HepG2 (cell line): ENCODE measurements at regions not wholly inside any gene's neighbourhood (a gene's known extent, or its start where the extent isn't known, plus 50 kb on each side); places are given as distances from the start of the nearest gene placed in this dataset.

Experiments
- ATAC-seq: fragments of 200-7000 bp; cut with Tn5 transposase; 3 replicates; pipeline ENCODE4 v1.9.1; 2020; ENCODE audit warnings: mild to moderate bottlenecking, moderate library complexity
- BruUV-seq: library from RNA; stranded (reverse); fragments of 400-500 nt; replicated peaks from 2 replicates; lab custom pipeline; 2021; lab: Mats Ljungman, UMichigan
- CTCF ChIA-PET: fragments of 300-600 bp; formaldehyde crosslinking; extraction: SDS; loops from one replicate; lab custom pipeline; 2021; ENCODE audit warnings: low total read pairs, inconsistent platforms, low intra/inter-chr PET ratio; lab: Yijun Ruan, JAX
- POLR2A ChIA-PET: fragments of 350-600 bp; sonication (Branson Sonifier 250); formaldehyde crosslinking; loops from one replicate; lab custom pipeline; 2020; ENCODE audit warnings: antibody characterized with exemption, inconsistent platforms; lab: Yijun Ruan, JAX
- DNase-seq: peaks from one replicate; pipeline ENCODE4 v3.0.0-alpha.2; 2015; ENCODE audit warnings: low spot score
- FAIRE-seq: peaks from 3 replicates; lab custom pipeline; 2011; peaks lifted over from hg19 to GRCh38; lab: Jason Lieb, UNC
- H2AFZ ChIP-seq: one replicate; pipeline ENCODE4 v1.6.1; 2011; ENCODE audit warnings: low read length, inconsistent platforms
- H3K27ac ChIP-seq: fragments of 300-600 bp; 3 replicates; pipeline ENCODE4 v1.8.0; 2011; ENCODE audit warnings: mixed run types, mild to moderate bottlenecking, mixed read lengths, low read length, inconsistent platforms; ENCODE audit not compliant: insufficient read depth; ENCODE audit errors: extremely low read length
- H3K27me3 ChIP-seq, 2 experiments: fragments of 200-600 bp in 1 of 2; 2 replicates in 1 of 2; 3 replicates in 1 of 2; pipeline versions ENCODE4 v1.6.0 to v1.8.0; 2011; ENCODE audit warnings: low read length in 2 of 2, mild to moderate bottlenecking in 2 of 2, moderate library complexity in 2 of 2, inconsistent platforms in 1 of 2; ENCODE audit not compliant: insufficient read depth in 2 of 2, control insufficient read depth in 1 of 2
- H3K36me3 ChIP-seq, 2 experiments: fragments of 200-600 bp in 1 of 2; replicated peaks in 1 of 2; 2 replicates in 1 of 2; 3 replicates in 1 of 2; pipeline versions ENCODE4 v1.5.1 to v1.8.0; 2011; ENCODE audit warnings: low read length in 2 of 2, inconsistent platforms in 1 of 2; ENCODE audit not compliant: insufficient read depth in 2 of 2, control insufficient read depth in 1 of 2
- H3K4me1 ChIP-seq: 2 replicates; pipeline ENCODE4 v1.5.1; 2012; ENCODE audit warnings: low read length, inconsistent platforms; ENCODE audit not compliant: insufficient read depth
- H3K4me2 ChIP-seq: 2 replicates; pipeline ENCODE4 v1.6.0; 2011; ENCODE audit warnings: low read depth, low read length, inconsistent platforms
- H3K4me3 ChIP-seq, 3 experiments: fragments of 200-600 bp in 1 of 3; sonication (generic), shearing (Covaris generic) in 1 of 3; replicated peaks in 1 of 3; 2 replicates each; pipeline ENCODE4 v1.5.1; 2011 to 2016; ENCODE audit warnings: low read length in 3 of 3, inconsistent platforms in 2 of 3, low read depth in 2 of 3, mild to moderate bottlenecking in 2 of 3, control low read depth in 1 of 3, mixed read lengths in 1 of 3; ENCODE audit not compliant: insufficient read depth in 1 of 3
- H3K79me2 ChIP-seq: one replicate; pipeline ENCODE4 v1.6.1; 2011; ENCODE audit warnings: low read length, inconsistent platforms; ENCODE audit not compliant: insufficient read depth
- H3K9ac ChIP-seq: 2 replicates; pipeline ENCODE4 v1.6.0; 2011; ENCODE audit warnings: mild to moderate bottlenecking, low read depth, low read length, inconsistent platforms; ENCODE audit not compliant: insufficient read depth
- H3K9me3 ChIP-seq: 2 replicates; pipeline ENCODE4 v1.5.1; 2012; ENCODE audit warnings: mild to moderate bottlenecking, low read length
- H4K20me1 ChIP-seq: 2 replicates; pipeline ENCODE4 v1.6.0; 2011; ENCODE audit warnings: inconsistent platforms, mild to moderate bottlenecking, low read length, moderate library complexity; ENCODE audit not compliant: insufficient read depth
- ZNF841 ChIP-seq: sonication (generic); formaldehyde crosslinking; IDR thresholded peaks from 2 replicates; pipeline ENCODE4 v1.8.1; 2023; ENCODE audit warnings: missing genetic modification reagents, borderline replicate concordance
- WGBS: methylation state at CpG from one replicate; pipeline ENCODE4 v1.1.6; 2017; ENCODE audit warnings: low lambda C conversion rate; 5-methylcytosine and 5-hydroxymethylcytosine counted together
- in situ Hi-C: cut with HindIII; loops from 2 replicates; pipeline ENCODE4 v1.10.0; 2017; ENCODE audit warnings: low pct_unique_long_range_greater_than_20kb; ENCODE audit not compliant: extremely low pct_ligation_motif_present
- intact Hi-C: fragments of 100-400 bp; cut with micrococcal nuclease; formaldehyde crosslinking; loops from one replicate; pipeline ENCODE4 v1.10.0; 2022; ENCODE audit not compliant: unreplicated experiment
- TF ChIP-seq, protein P1 (sequence below): sonication (generic); formaldehyde crosslinking; IDR thresholded peaks from 2 replicates; pipeline ENCODE4 v1.4.0; 2020; ENCODE audit warnings: missing genetic modification reagents, mild to moderate bottlenecking, borderline replicate concordance
- TF ChIP-seq, protein P2 (sequence below): sonication (generic); formaldehyde crosslinking; IDR thresholded peaks from 2 replicates; pipeline ENCODE4 v1.4.0; 2020; ENCODE audit warnings: missing genetic modification reagents, borderline replicate concordance
- TF ChIP-seq, protein P3 (sequence below): sonication (generic); formaldehyde crosslinking; IDR thresholded peaks from 2 replicates; pipeline ENCODE4 v1.8.0; 2022; ENCODE audit warnings: missing genetic modification reagents, mild to moderate bottlenecking, inconsistent platforms, borderline replicate concordance
- TF ChIP-seq, protein P4 (sequence below): sonication (generic); formaldehyde crosslinking; IDR thresholded peaks from 2 replicates; pipeline ENCODE4 v1.4.0; 2020; ENCODE audit warnings: missing genetic modification reagents

DNA sequence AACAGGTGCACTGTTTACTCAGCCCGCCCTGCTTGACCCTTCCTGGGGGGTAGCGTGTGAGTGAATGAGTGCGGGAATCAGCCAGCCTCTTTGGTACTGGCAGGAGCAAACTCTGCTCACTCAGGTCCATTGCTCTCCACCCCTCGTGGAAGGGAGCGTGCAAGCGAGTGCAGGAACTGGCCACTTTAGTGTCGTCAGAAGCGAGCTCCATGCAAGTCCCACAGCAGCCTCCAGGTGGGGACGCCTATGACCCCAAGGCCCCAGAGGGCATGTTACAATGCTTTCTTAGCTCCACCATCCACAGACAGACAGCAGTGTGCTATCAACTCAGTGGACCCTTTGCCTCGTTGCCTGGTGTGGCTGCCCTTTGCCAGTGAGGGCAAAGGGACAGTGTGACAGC lies 1025.1 kb upstream of the CDH8 start (continued):
- TF ChIP-seq, protein P1, sequence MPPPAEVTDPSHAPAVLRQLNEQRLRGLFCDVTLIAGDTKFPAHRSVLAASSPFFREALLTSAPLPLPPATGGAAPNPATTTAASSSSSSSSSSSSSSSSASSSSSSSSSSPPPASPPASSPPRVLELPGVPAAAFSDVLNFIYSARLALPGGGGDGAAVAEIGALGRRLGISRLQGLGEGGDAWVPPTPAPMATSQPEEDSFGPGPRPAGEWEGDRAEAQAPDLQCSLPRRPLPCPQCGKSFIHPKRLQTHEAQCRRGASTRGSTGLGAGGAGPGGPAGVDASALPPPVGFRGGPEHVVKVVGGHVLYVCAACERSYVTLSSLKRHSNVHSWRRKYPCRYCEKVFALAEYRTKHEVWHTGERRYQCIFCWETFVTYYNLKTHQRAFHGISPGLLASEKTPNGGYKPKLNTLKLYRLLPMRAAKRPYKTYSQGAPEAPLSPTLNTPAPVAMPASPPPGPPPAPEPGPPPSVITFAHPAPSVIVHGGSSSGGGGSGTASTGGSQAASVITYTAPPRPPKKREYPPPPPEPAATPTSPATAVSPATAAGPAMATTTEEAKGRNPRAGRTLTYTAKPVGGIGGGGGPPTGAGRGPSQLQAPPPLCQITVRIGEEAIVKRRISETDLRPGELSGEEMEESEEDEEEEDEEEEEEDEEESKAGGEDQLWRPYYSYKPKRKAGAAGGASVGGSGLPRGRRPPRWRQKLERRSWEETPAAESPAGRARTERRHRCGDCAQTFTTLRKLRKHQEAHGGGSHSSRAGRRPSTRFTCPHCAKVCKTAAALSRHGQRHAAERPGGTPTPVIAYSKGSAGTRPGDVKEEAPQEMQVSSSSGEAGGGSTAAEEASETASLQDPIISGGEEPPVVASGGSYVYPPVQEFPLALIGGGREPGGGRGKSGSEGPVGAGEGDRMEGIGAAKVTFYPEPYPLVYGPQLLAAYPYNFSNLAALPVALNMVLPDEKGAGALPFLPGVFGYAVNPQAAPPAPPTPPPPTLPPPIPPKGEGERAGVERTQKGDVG (CRISPR knock-in tag): no peak
- TF ChIP-seq, protein P2, sequence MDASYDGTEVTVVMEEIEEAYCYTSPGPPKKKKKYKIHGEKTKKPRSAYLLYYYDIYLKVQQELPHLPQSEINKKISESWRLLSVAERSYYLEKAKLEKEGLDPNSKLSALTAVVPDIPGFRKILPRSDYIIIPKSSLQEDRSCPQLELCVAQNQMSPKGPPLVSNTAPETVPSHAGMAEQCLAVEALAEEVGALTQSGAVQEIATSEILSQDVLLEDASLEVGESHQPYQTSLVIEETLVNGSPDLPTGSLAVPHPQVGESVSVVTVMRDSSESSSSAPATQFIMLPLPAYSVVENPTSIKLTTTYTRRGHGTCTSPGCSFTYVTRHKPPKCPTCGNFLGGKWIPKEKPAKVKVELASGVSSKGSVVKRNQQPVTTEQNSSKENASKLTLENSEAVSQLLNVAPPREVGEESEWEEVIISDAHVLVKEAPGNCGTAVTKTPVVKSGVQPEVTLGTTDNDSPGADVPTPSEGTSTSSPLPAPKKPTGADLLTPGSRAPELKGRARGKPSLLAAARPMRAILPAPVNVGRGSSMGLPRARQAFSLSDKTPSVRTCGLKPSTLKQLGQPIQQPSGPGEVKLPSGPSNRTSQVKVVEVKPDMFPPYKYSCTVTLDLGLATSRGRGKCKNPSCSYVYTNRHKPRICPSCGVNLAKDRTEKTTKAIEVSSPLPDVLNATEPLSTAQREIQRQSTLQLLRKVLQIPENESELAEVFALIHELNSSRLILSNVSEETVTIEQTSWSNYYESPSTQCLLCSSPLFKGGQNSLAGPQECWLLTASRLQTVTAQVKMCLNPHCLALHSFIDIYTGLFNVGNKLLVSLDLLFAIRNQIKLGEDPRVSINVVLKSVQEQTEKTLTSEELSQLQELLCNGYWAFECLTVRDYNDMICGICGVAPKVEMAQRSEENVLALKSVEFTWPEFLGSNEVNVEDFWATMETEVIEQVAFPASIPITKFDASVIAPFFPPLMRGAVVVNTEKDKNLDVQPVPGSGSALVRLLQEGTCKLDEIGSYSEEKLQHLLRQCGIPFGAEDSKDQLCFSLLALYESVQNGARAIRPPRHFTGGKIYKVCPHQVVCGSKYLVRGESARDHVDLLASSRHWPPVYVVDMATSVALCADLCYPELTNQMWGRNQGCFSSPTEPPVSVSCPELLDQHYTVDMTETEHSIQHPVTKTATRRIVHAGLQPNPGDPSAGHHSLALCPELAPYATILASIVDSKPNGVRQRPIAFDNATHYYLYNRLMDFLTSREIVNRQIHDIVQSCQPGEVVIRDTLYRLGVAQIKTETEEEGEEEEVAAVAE (CRISPR knock-in tag): no peak
- TF ChIP-seq, all 625 proteins: peak for 0

DNA sequence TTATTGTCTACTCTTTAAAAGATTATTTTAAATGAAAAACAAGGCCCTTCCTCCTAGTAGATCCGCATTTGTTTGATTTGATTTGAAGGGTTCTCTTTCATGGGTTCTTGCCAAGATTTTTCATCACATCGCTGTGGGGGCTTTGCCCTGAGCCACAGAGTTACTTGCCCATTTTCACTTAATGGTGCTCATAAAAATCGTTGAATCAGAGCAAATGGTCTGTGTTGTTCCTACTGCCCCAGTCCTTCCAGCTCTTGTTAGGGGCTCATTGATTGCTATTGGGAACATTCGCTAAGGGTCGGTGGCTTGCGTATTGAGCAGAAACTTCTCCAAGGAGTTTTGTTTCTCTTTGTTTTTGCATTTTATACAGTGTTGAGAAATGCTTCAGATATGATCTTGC lies 1023.4 kb upstream of the CDH8 start:
- in situ Hi-C loops: no loop called here
- no peak for FAIRE-seq

More for the DNA sequence above, 1023.4 kb upstream of the CDH8 start:
- intact Hi-C loops: no loop called here
- Histone ChIP-seq H3K79me2 (no peaks in the 10 kb centered on the region), H3K9me3 (peaks cover 69% of the 10 kb centered on the region), H4K20me1 (no peaks in the 10 kb centered on the region), H3K9ac (no peak overlapping the region)
- POLR2A ChIA-PET: no interaction called here
- TF ChIP-seq, protein P3, sequence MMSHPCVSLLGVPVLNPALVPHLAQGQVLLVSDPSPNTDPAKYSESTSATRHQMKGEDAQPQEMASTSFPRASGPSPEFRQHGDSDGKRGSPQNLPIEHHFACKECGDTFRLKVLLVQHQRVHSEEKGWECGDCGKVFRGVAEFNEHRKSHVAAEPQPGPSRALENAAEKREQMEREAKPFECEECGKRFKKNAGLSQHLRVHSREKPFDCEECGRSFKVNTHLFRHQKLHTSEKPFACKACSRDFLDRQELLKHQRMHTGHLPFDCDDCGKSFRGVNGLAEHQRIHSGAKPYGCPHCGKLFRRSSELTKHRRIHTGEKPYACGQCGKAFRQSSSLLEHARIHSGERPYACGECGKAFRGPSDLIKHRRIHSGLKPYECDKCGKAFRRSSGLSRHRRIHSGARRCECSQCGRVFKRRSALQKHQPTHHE (CRISPR knock-in tag): no peak
- no peak for TF ChIP-seq ZNF841 (CRISPR knock-in tag)
- TF ChIP-seq, protein P4, sequence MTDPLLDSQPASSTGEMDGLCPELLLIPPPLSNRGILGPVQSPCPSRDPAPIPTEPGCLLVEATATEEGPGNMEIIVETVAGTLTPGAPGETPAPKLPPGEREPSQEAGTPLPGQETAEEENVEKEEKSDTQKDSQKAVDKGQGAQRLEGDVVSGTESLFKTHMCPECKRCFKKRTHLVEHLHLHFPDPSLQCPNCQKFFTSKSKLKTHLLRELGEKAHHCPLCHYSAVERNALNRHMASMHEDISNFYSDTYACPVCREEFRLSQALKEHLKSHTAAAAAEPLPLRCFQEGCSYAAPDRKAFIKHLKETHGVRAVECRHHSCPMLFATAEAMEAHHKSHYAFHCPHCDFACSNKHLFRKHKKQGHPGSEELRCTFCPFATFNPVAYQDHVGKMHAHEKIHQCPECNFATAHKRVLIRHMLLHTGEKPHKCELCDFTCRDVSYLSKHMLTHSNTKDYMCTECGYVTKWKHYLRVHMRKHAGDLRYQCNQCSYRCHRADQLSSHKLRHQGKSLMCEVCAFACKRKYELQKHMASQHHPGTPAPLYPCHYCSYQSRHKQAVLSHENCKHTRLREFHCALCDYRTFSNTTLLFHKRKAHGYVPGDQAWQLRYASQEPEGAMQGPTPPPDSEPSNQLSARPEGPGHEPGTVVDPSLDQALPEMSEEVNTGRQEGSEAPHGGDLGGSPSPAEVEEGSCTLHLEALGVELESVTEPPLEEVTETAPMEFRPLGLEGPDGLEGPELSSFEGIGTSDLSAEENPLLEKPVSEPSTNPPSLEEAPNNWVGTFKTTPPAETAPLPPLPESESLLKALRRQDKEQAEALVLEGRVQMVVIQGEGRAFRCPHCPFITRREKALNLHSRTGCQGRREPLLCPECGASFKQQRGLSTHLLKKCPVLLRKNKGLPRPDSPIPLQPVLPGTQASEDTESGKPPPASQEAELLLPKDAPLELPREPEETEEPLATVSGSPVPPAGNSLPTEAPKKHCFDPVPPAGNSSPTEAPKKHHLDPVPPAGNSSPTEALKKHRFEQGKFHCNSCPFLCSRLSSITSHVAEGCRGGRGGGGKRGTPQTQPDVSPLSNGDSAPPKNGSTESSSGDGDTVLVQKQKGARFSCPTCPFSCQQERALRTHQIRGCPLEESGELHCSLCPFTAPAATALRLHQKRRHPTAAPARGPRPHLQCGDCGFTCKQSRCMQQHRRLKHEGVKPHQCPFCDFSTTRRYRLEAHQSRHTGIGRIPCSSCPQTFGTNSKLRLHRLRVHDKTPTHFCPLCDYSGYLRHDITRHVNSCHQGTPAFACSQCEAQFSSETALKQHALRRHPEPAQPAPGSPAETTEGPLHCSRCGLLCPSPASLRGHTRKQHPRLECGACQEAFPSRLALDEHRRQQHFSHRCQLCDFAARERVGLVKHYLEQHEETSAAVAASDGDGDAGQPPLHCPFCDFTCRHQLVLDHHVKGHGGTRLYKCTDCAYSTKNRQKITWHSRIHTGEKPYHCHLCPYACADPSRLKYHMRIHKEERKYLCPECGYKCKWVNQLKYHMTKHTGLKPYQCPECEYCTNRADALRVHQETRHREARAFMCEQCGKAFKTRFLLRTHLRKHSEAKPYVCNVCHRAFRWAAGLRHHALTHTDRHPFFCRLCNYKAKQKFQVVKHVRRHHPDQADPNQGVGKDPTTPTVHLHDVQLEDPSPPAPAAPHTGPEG (CRISPR knock-in tag): no peak
- TF ChIP-seq, all 625 proteins: peak for 0
- CTCF ChIA-PET: no interaction called here
- Histone ChIP-seq H3K4me1 (no peaks in the 10 kb centered on the region), H3K36me3 (no peaks in the 10 kb centered on the region), H3K4me2 (no peak overlapping the region), H2AFZ (no peak overlapping the region), H3K27ac (no peak overlapping the region), H3K4me3 (no peak overlapping the region), H3K27me3 (no peaks in the 10 kb centered on the region)
- ATAC-seq (no peak), DNase-seq (no peak)
- 47% methylated on average over 6 of the region's 6 CpGs for WGBS
- no TSS peak for BruUV-seq
